ENCODE measurements at regions not wholly inside any gene's neighbourhood (a gene's known extent, or its start where the extent isn't known, plus 50 kb on each side); places are given as distances from the start of the nearest gene placed in this dataset.
A peak's percentile ranks its signal among the peaks of the same experiment; 100 is the strongest.
"Not testable (repeated sequence)": the region's sequence is repeated elsewhere in the genome, so short reads cannot be mapped to it uniquely, and the experiment has no call there.

- DNase-seq = no peak
These were observed 127.7 kb upstream of the EPHA3 start for GRCh38 chr3:88979760-88980159.

DNA sequence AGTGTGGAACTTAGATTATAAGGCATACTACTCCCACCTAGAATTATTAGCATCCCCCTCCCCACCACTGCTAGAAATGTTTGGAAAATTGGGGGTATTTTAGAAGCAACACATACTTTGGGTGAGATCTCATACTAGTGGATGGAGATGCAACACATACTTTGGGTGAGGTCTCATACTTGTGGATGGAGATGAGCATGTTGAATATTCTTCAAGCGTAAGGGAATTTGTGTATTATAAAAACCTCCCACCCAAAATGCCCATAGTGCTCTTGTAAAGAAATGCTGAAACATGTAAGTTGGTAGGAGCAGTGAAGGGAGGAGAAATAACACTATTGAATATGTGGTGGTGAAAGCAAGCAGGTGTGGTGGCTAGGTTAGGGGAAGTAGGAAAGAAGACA, 124.0 kb upstream of the EPHA3 start:
- no peak for DNase-seq

GRCh38 chr3:88984256-88984655, 123.2 kb upstream of the EPHA3 start:
- DNase-seq = no peak

GRCh38 chr3:88984832-88985231, 122.6 kb upstream of the EPHA3 start:
- no peak for DNase-seq

DNA sequence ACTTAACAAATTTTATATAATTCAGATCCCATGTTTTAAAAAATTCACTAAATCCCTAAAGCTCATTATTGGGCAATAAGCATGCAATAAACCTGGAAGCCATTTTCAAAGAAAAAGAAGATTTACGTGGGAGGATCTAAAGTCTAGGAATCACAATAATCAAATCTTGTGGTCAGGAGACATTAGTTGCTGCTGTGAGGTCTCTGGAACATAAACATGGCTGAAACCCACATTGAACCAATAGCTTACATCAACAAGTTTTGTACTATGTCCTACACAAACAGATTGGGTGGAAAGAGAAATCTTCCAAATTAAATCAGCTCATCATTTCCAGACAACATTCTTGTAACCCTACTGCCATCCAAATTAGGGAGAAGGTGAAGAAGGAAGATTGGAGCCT, 121.9 kb upstream of the EPHA3 start:
- no peak for DNase-seq

- no peak for DNase-seq
These were observed 120.6 kb upstream of the EPHA3 start for GRCh38 chr3:88986834-88987233.

GRCh38 chr3:88987776-88988175, 119.6 kb upstream of the EPHA3 start:
- no peak for DNase-seq

GRCh38 chr3:88988906-88989305, 118.5 kb upstream of the EPHA3 start:
- no peak for DNase-seq

GRCh38 chr3:88991496-88991895, 115.9 kb upstream of the EPHA3 start:
- no peak for DNase-seq

- DNase-seq = no peak
These were observed 110.7 kb upstream of the EPHA3 start for GRCh38 chr3:88996691-88997090.

- no peak for DNase-seq
These were observed 110.2 kb upstream of the EPHA3 start for GRCh38 chr3:88997260-88997659.

DNA sequence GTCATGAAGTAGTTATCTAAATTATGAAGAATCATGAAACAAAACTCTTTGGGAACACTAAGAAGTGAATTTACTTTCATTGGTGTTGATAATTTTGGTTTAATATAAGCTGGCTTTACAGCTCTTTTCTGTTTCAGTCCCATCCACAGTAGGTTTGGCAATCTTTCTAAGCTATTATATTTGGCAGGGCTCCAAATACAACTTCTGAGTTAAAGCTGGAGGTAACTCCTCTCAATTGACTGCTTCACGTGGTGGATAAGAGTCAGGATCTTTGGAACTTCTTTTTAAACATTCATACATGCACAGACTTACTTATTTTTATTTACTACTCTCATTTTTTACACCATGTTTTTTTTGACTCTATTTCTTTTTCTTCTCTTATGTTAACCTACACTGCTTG, 106.5 kb upstream of the EPHA3 start:
- DNase-seq = no peak

DNA sequence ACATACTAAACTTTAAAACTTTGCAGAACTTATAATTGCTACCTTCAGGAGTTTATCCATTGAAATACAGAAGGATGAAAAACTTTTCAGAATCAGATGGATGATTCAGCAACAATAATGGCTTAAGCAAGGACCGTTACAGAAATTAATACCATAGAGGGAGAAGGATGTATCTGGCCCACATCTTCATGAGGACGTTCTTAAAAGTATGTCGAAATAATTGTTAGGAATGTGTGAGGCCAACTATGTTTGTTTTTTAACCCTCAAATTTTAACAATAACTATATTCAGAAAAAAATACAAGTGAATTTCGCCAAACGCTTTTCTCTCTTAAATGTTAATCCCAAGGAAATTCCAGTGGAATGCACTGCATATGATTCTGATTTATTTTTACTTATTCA, 105.2 kb upstream of the EPHA3 start:
- DNase-seq = no peak

DNA sequence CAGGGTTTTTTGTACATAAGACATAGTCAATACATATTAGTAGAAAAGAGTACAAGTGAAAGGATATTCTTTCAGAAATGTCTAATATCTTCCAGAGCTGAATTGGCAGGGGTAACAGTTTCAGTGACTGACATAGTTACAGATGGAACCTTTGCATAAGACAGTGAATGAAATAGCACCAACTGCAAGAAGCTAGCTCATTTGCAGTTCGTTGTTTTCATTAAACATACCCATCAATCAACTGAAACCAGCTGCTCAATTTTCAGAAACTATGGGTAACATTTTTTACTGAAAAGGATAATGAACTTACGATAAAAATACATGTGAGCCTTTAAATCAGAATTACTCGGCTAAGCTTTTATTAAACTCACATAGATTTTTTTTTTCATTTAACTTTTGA, 93.9 kb upstream of the EPHA3 start:
- DNase-seq = no peak

DNA sequence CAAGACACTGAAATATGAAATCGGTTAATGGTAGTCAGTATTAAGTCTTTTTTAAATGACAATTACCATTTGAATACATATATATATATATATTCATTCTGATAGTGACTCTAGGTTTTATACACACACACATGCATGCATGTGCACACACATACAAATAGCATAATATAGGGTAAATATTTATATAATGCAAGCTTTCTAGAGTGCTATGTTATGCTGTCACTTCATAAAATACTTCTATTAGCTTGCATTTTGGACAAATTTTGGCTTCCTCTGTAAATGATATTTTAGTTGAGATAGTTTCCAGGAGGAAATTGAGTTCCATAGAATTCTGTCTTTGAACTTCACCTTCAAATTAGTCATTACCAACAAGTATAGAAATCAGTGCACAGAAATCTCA, 89.9 kb upstream of the EPHA3 start:
- DNase-seq = no peak

GRCh38 chr3:89025185-89025584, 82.2 kb upstream of the EPHA3 start:
- DNase-seq = no peak

DNA sequence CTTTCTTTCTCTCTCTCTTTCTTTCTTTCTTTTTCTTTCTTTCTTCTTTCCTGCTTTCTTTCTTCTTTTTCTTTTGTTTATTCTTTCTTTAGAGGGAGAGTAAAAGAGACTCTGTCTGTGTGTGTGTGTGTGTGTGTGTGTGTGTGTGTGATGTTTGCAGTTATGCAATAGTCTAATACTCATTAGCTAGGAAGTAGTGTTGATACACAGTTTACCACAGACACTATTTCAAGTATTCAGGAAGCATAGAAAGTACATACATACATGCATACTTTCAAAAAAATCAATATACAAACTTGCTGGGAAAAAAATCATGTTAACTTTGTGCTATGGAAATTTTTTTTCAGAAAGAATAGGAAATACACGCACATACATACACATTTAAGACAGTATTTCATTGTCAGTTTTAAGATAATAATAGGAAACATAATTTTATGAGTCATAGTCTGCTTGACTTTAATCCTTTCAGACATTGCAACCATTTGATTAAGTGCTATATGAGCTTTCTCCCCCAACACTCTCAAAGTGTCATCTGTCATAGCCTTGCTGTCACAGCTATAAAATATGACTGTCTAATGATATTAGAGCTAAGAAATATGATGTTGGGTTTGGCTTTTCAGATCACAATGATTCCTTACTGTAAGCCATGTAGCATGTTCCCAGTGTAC, 74.9 kb upstream of the EPHA3 start:
- no peak for DNase-seq

GRCh38 chr3:89034723-89035122, 72.7 kb upstream of the EPHA3 start:
- DNase-seq = not testable (repeated sequence)

- no peak for DNase-seq
These were observed 68.6 kb upstream of the EPHA3 start for GRCh38 chr3:89038869-89039268.

GRCh38 chr3:89042236-89042835, 65.1 kb upstream of the EPHA3 start:
- no peak for DNase-seq

GRCh38 chr3:89043406-89043932, 64.0 kb upstream of the EPHA3 start:
- peak in 1 of 2 experiments; percentile 10 for DNase-seq

DNA sequence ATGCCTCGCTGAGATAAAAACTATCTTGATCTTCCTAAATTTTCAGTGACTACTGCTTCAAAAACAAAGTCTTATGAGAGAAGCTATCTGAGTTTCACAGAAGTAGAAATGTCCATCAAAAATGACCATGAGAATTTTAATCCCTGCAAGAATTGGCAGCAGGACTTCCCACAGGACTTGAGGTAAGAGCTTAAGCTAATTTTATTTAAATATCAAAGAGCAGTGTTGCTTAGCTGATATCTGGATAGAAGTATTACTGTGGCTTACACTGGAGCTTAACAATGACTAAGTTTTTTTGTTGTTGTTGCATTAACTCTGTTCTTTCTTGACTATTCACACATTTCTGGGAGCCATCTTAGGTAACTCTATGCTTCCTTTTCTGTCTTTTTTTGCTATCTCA, 60.8 kb upstream of the EPHA3 start:
- DNase-seq = no peak

GRCh38 chr3:89049119-89049518, 58.3 kb upstream of the EPHA3 start:
- no peak for DNase-seq

GRCh38 chr3:89052386-89052785, 55.0 kb upstream of the EPHA3 start:
- no peak for DNase-seq

GRCh38 chr3:89057398-89057797, 50.0 kb upstream of the EPHA3 start:
- DNase-seq = no peak
